CD4-positive, CD25-positive, alpha-beta regulatory T cell (primary cell): ENCODE measurements at regions not wholly inside any gene's neighbourhood (a gene's known extent, or its start where the extent isn't known, plus 50 kb on each side); places are given as distances from the start of the nearest gene placed in this dataset.

Experiments
- ATAC-seq, 2 donors: fragments of 150-1000 bp; cut with Tn5 transposase; one replicate each; pipeline ENCODE4 v1.10.0; 2021; ENCODE audit warnings: low read depth in 2 of 2, moderate number of reproducible peaks in 2 of 2, moderate library complexity in 1 of 2
- DNase-seq, 3 donors: peaks; one replicate each; pipeline versions ENCODE4 v3.0.0 to v3.0.0-alpha.2; 2012 to 2022; ENCODE audit warnings: mixed read lengths in 1 of 3
- H3K27ac ChIP-seq: one replicate; pipeline ENCODE4 v1.7.0; 2013; ENCODE audit warnings: mild to moderate bottlenecking, low read length; ENCODE audit not compliant: insufficient read depth, poor library complexity, severe bottlenecking
- H3K27me3 ChIP-seq: one replicate; pipeline ENCODE4 v1.7.0; 2013; ENCODE audit warnings: low read length; ENCODE audit not compliant: control insufficient read depth, insufficient read depth
- H3K36me3 ChIP-seq: one replicate; pipeline ENCODE4 v1.7.0; 2013; ENCODE audit warnings: mild to moderate bottlenecking, low read length, moderate library complexity; ENCODE audit not compliant: control insufficient read depth, insufficient read depth
- H3K4me1 ChIP-seq: 2 replicates; pipeline ENCODE4 v1.7.0; 2013; ENCODE audit warnings: mild to moderate bottlenecking, low read length; ENCODE audit not compliant: insufficient read depth, control insufficient read depth, poor library complexity, severe bottlenecking
- H3K4me3 ChIP-seq: one replicate; pipeline ENCODE4 v1.7.0; 2013; ENCODE audit warnings: low read depth, mild to moderate bottlenecking, low read length, moderate library complexity
- H3K9me3 ChIP-seq, 2 experiments: 1 replicate in 1 of 2; 2 replicates in 1 of 2; pipeline ENCODE4 v1.7.0; 2013; ENCODE audit warnings: low read length in 2 of 2, mild to moderate bottlenecking in 1 of 2, moderate library complexity in 1 of 2; ENCODE audit not compliant: control insufficient read depth in 2 of 2
- H3K27ac Mint-ChIP-seq, 3 donors: one replicate each; pipeline ENCODE4 v1.8.0; 2020 to 2022; ENCODE audit warnings: mild to moderate bottlenecking in 3 of 3, mixed read lengths in 3 of 3, moderate library complexity in 2 of 3
- H3K27me3 Mint-ChIP-seq: one replicate; pipeline ENCODE4 v1.8.0; 2022; ENCODE audit warnings: mild to moderate bottlenecking, mixed read lengths
- H3K36me3 Mint-ChIP-seq: one replicate; pipeline ENCODE4 v1.8.0; 2020; ENCODE audit warnings: mixed read lengths
- H3K4me1 Mint-ChIP-seq, 4 donors: one replicate each; pipeline ENCODE4 v1.8.0; 2020 to 2022; ENCODE audit warnings: mixed read lengths in 4 of 4, mild to moderate bottlenecking in 1 of 4
- H3K4me3 Mint-ChIP-seq, 4 donors: one replicate each; pipeline ENCODE4 v1.8.0; 2020 to 2022; ENCODE audit warnings: mild to moderate bottlenecking in 4 of 4, mixed read lengths in 4 of 4, moderate library complexity in 3 of 4
- H3K9me3 Mint-ChIP-seq, 7 donors: one replicate each; pipeline ENCODE4 v1.8.0; 2020 to 2022; ENCODE audit warnings: mixed read lengths in 7 of 7, mild to moderate bottlenecking in 3 of 7, moderate library complexity in 2 of 7

DNA sequence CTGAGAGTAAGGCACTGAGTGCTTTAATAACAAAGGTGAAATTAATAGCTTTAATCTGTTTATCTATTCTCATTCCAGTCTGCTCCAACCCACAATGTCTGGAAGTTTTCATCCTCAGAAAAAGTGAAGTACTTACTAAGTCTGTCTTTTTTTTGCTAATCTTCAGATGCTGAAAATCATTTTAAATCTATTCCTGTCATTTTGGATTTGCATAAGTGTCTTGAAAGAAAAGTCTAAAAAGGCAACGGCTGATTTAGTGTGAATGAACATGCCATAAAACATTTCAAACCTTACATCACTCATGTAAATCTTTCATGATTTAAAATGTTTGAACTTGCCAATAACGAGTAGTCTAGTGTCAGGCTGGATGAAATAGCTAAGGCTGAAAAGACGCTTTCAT lies 685.6 kb downstream of the RPS29 start:
- no peak for DNase-seq
- no peaks in the 10 kb centered on the region for H3K4me1 ChIP-seq
- Mint-ChIP-seq H3K4me1 (no peaks in the 10 kb centered on the region), H3K27ac (no peak overlapping the region), H3K27me3 (no peaks in the 10 kb centered on the region), H3K4me3 (no peak overlapping the region), H3K9me3 (peaks cover 0 to 7% (median 1%) of the 10 kb centered on the region in 7 donors), H3K36me3 (no peaks in the 10 kb centered on the region)
- H3K27me3 ChIP-seq = no peaks in the 10 kb centered on the region
- H3K36me3 ChIP-seq = no peaks in the 10 kb centered on the region
- no peak overlapping the region for H3K4me3 ChIP-seq
- H3K9me3 ChIP-seq = no peaks in the 10 kb centered on the region
- H3K27ac ChIP-seq = no peak overlapping the region
- no peak for ATAC-seq

DNA sequence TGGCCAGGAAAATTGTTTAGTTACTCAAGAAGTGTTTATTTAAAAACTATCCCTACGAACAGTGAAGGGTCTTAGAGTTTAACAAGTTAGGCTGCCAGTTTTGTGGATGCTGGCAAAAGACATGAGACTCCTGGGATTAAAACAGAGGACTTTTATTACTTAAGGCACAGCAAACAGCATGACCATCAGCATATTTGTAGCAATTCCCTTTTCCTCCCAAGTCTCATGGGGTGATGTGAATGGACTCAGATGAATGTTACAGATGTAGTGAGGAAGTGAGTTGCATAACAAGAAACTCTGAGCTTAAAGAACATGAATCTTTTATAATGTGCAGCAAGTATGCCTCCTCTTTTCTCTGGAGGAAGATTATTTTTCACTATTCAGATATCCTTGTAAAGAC lies 695.8 kb downstream of the RPS29 start:
- no peaks in the 10 kb centered on the region for H3K9me3 ChIP-seq
- H3K9me3 Mint-ChIP-seq = peaks cover 0 to 2% (median 0%) of the 10 kb centered on the region in 7 donors
- H3K27ac Mint-ChIP-seq = no peak overlapping the region
- H3K27me3 Mint-ChIP-seq = no peaks in the 10 kb centered on the region
- no peak overlapping the region for H3K27ac ChIP-seq
- H3K4me3 Mint-ChIP-seq = no peak overlapping the region
- no peaks in the 10 kb centered on the region for H3K4me1 ChIP-seq
- H3K4me1 Mint-ChIP-seq = no peaks in the 10 kb centered on the region
- H3K36me3 Mint-ChIP-seq = no peaks in the 10 kb centered on the region
- no peak for DNase-seq
- no peaks in the 10 kb centered on the region for H3K36me3 ChIP-seq
- no peak for ATAC-seq
- H3K4me3 ChIP-seq = no peak overlapping the region
- no peaks in the 10 kb centered on the region for H3K27me3 ChIP-seq

DNA sequence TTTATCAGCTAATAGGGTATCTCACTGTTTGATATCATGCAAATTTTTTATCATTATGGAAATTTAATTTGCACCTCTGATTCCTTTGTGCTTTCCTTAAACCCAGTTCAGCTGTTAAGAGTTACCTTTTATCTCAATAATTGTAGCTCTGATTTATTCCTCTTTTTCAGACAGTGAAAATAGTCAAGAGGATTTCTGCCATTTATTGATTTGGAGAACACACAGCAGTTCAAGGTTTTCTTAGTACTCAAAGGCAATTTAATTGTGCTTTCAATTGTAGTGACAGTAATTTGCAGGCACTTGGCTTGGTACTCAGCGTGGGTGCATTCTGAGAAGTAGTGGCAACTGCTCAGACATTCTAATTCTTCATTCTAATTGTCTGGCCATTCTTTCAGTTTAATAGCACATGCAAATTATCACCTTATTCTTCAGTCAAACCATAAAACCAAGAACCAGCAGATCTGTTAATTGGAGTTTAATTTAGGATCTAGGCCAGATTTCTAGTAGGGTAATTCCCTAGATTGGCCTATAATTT lies 709.3 kb downstream of the RPS29 start:
- no peak for DNase-seq
- H3K4me3 Mint-ChIP-seq = no peak overlapping the region
- no peaks in the 10 kb centered on the region for H3K27me3 Mint-ChIP-seq
- H3K36me3 Mint-ChIP-seq = no peaks in the 10 kb centered on the region
- no peak overlapping the region for H3K4me3 ChIP-seq
- no peaks in the 10 kb centered on the region for H3K27me3 ChIP-seq
- H3K27ac ChIP-seq = no peak overlapping the region
- H3K9me3 ChIP-seq = no peaks in the 10 kb centered on the region
- no peak for ATAC-seq
- H3K36me3 ChIP-seq = no peaks in the 10 kb centered on the region
- H3K4me1 Mint-ChIP-seq = no peaks in the 10 kb centered on the region
- peaks cover 0 to 6% (median 2%) of the 10 kb centered on the region in 7 donors for H3K9me3 Mint-ChIP-seq
- H3K27ac Mint-ChIP-seq = no peak overlapping the region
- H3K4me1 ChIP-seq = no peaks in the 10 kb centered on the region

DNA sequence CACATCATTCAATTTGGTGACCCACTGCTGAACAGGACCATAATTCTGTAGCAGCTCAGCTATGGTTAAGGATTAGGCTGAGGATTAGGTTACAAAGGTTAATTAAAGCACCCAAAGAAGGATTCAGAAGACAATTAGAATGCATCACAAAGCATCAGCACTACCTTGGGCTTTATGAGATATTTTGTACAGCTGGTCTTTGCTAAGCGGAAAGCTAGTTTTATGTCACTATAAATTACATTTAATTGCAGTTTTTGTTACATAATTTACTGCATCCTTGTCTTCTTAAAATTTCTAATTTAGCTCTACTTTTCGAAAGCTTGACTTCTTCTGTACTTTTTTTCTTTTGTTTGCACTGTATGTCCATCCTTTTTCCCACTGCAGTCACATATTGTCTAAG lies 711.5 kb downstream of the RPS29 start:
- Histone ChIP-seq H3K27me3 (no peaks in the 10 kb centered on the region), H3K4me3 (no peak overlapping the region), H3K4me1 (no peaks in the 10 kb centered on the region), H3K36me3 (no peaks in the 10 kb centered on the region), H3K27ac (no peak overlapping the region), H3K9me3 (no peaks in the 10 kb centered on the region)
- H3K9me3 Mint-ChIP-seq = peaks cover 0 to 5% (median 0%) of the 10 kb centered on the region in 7 donors
- H3K36me3 Mint-ChIP-seq = no peaks in the 10 kb centered on the region
- no peak for DNase-seq
- H3K4me3 Mint-ChIP-seq = no peak overlapping the region
- no peaks in the 10 kb centered on the region for H3K4me1 Mint-ChIP-seq
- no peak for ATAC-seq
- H3K27me3 Mint-ChIP-seq = no peaks in the 10 kb centered on the region
- H3K27ac Mint-ChIP-seq = no peak overlapping the region

DNA sequence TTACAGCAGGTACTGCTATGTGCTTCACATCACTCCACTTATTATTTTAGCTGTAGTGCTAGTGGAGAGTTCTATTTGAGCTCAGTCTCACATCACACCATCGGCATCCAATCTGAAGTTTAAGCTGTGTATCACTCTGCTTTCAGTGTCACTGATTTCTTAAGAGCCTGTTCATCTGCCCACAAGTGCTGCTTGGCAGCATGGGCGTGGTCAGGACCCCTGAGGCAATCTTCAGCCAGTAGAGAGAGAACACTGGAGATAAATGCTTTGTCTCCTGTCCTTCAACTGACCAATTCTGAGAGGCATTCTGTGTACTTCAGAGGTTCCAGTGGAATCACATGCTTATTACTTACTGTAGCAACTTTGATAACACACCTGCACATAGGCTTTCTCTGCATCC lies 728.8 kb downstream of the RPS29 start:
- Histone ChIP-seq H3K4me3 (no peak overlapping the region), H3K27ac (no peak overlapping the region), H3K27me3 (no peaks in the 10 kb centered on the region), H3K4me1 (no peaks in the 10 kb centered on the region), H3K9me3 (no peaks in the 10 kb centered on the region), H3K36me3 (no peaks in the 10 kb centered on the region)
- Mint-ChIP-seq H3K27ac (no peak overlapping the region), H3K27me3 (no peaks in the 10 kb centered on the region), H3K4me3 (no peak overlapping the region), H3K4me1 (no peaks in the 10 kb centered on the region), H3K9me3 (peaks cover 0 to 3% (median 0%) of the 10 kb centered on the region in 7 donors), H3K36me3 (no peaks in the 10 kb centered on the region)
- ATAC-seq = no peak
- no peak for DNase-seq

DNA sequence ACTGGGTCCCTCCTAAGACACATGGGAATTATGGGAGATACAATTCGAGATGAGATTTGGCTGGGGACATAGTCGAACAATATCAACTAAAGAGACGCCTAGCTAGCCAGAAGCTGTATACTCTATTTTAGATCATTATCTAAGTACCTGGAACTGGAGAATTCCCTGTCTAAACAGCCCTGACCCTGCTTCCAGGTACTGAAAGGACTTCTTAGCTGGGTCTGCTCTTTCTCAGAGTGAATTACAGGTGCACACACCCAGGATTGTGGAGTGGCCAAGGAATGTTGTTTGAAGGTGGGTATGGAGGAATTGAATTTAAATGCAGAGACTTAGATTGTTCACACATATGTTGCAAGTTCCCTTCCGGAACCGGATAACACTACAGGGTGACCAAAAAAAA lies 733.0 kb downstream of the RPS29 start:
- no peaks in the 10 kb centered on the region for H3K9me3 ChIP-seq
- Mint-ChIP-seq H3K4me1 (no peaks in the 10 kb centered on the region), H3K27ac (no peak overlapping the region), H3K36me3 (no peaks in the 10 kb centered on the region), H3K9me3 (peaks cover 0 to 5% (median 3%) of the 10 kb centered on the region in 7 donors), H3K4me3 (no peak overlapping the region), H3K27me3 (no peaks in the 10 kb centered on the region)
- no peaks in the 10 kb centered on the region for H3K27me3 ChIP-seq
- no peaks in the 10 kb centered on the region for H3K36me3 ChIP-seq
- no peak overlapping the region for H3K4me3 ChIP-seq
- DNase-seq = no peak
- ATAC-seq = no peak
- no peaks in the 10 kb centered on the region for H3K4me1 ChIP-seq
- no peak overlapping the region for H3K27ac ChIP-seq

DNA sequence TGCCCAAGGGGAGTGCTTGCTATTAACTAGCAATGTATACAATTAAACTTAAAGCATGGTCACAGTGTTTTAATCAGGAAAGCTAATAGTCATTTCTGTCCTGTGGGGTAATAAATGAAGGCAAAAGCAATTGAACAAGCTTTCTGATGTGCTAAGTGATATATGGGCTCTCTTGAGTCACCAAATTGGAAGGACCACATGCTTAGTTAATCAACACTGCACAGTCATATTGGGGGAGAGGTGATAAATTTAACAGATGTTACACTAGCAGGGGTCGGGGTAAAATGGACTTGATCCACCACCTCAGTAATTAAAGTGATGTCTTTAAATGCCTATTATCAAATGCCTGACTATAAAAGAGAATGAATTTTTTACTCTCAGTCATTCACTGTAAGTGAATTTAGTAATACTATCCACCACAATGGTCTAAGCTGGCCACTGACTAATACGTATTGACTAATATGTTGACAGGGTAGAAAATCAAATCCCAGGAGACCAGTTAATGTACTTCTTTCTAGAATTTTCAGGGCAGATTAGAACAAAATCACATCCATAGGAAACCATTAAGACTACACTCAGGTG lies 736.3 kb downstream of the RPS29 start:
- Mint-ChIP-seq H3K27ac (no peak overlapping the region), H3K9me3 (peaks cover 0 to 9% (median 3%) of the 10 kb centered on the region in 7 donors), H3K36me3 (no peaks in the 10 kb centered on the region), H3K27me3 (no peaks in the 10 kb centered on the region), H3K4me1 (no peaks in the 10 kb centered on the region), H3K4me3 (no peak overlapping the region)
- no peak for ATAC-seq
- H3K36me3 ChIP-seq = no peaks in the 10 kb centered on the region
- no peak overlapping the region for H3K27ac ChIP-seq
- no peak for DNase-seq
- H3K9me3 ChIP-seq = no peaks in the 10 kb centered on the region
- no peak overlapping the region for H3K4me3 ChIP-seq
- no peaks in the 10 kb centered on the region for H3K4me1 ChIP-seq
- H3K27me3 ChIP-seq = no peaks in the 10 kb centered on the region

DNA sequence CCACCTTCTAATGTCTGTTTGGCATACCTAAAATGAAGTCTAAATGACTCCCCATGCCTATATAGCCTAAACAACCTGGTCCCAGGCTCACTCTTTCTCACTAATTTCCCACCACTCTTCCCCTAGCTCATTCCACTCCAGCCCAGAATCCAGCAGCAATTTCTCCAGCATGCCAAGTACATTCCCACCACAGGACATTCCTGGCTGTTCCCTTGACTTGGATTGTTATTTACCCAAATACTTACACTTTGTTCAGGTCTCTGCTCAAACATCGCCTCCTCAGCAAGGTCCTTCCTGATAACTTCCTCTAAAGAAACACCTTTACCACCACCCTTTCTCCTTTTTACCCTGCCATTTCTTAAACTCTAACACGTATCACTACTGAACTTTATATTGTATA lies 743.4 kb downstream of the RPS29 start:
- ATAC-seq (no peak), DNase-seq (no peak)
- H3K27me3 ChIP-seq = no peaks in the 10 kb centered on the region
- H3K4me3 ChIP-seq = no peak overlapping the region
- no peaks in the 10 kb centered on the region for H3K36me3 Mint-ChIP-seq
- no peaks in the 10 kb centered on the region for H3K4me1 Mint-ChIP-seq
- H3K36me3 ChIP-seq = no peaks in the 10 kb centered on the region
- no peaks in the 10 kb centered on the region for H3K9me3 ChIP-seq
- no peak overlapping the region for H3K4me3 Mint-ChIP-seq
- no peaks in the 10 kb centered on the region for H3K4me1 ChIP-seq
- peaks cover 0 to 6% (median 2%) of the 10 kb centered on the region in 7 donors for H3K9me3 Mint-ChIP-seq
- H3K27ac Mint-ChIP-seq = no peak overlapping the region
- H3K27ac ChIP-seq = no peak overlapping the region
- no peaks in the 10 kb centered on the region for H3K27me3 Mint-ChIP-seq
